ENCODE measurements at regions not wholly inside any gene's neighbourhood (a gene's known extent, or its start where the extent isn't known, plus 50 kb on each side); places are given as distances from the start of the nearest gene placed in this dataset.

GRCh38 chr1:223012938-223013337, 130.1 kb downstream of the TLR5 start:
- H3K4me3 ChIP-seq (ENCODE audit: low read depth, low read length): no peak overlapping the region
- no peak for DNase-seq (ENCODE audit: low read depth)
- TF ChIP-seq CTCF (IDR thresholded peaks at IDR 0.05; ENCODE audit: insufficient read depth, low read depth, low read length, missing control alignments): no peak

- TF ChIP-seq CTCF (IDR thresholded peaks at IDR 0.05; ENCODE audit: insufficient read depth, low read depth, low read length, missing control alignments): no peak
- no peak for DNase-seq (ENCODE audit: low read depth)
- no peak overlapping the region for H3K4me3 ChIP-seq (ENCODE audit: low read depth, low read length)
Observed at GRCh38 chr1:223014142-223014873, 128.7 kb downstream of the TLR5 start.

GRCh38 chr1:223016381-223016780, 126.7 kb downstream of the TLR5 start:
- no peak overlapping the region for H3K4me3 ChIP-seq (ENCODE audit: low read depth, low read length)
- no peak for TF ChIP-seq CTCF (IDR thresholded peaks at IDR 0.05; ENCODE audit: insufficient read depth, low read depth, low read length, missing control alignments)
- DNase-seq (ENCODE audit: low read depth): no peak

- TF ChIP-seq CTCF (IDR thresholded peaks at IDR 0.05; ENCODE audit: insufficient read depth, low read depth, low read length, missing control alignments): no peak
Observed at GRCh38 chr1:223016890-223017289, 126.2 kb downstream of the TLR5 start.

GRCh38 chr1:223017291-223017690, 125.8 kb downstream of the TLR5 start:
- no peak overlapping the region for H3K4me3 ChIP-seq (ENCODE audit: low read depth, low read length)
- no peak for DNase-seq (ENCODE audit: low read depth)
- TF ChIP-seq CTCF (IDR thresholded peaks at IDR 0.05; ENCODE audit: insufficient read depth, low read depth, low read length, missing control alignments): no peak

More at GRCh38 chr1:223016890-223017289, 126.2 kb downstream of the TLR5 start:
- DNase-seq (ENCODE audit: low read depth): no peak
- H3K4me3 ChIP-seq (ENCODE audit: low read depth, low read length): no peak overlapping the region

- H3K4me3 ChIP-seq (ENCODE audit: low read depth, low read length): no peak overlapping the region
- no peak for TF ChIP-seq CTCF (IDR thresholded peaks at IDR 0.05; ENCODE audit: insufficient read depth, low read depth, low read length, missing control alignments)
- DNase-seq (ENCODE audit: low read depth): no peak
Observed at GRCh38 chr1:223018534-223018933, 124.5 kb downstream of the TLR5 start.

GRCh38 chr1:223019256-223019655, 123.8 kb downstream of the TLR5 start:
- TF ChIP-seq CTCF (IDR thresholded peaks at IDR 0.05; ENCODE audit: insufficient read depth, low read depth, low read length, missing control alignments): no peak
- no peak for DNase-seq (ENCODE audit: low read depth)
- no peak overlapping the region for H3K4me3 ChIP-seq (ENCODE audit: low read depth, low read length)

Measured in GM12865 (cell line).